ENCODE measurements at regions not wholly inside any gene's neighbourhood (a gene's known extent, or its start where the extent isn't known, plus 50 kb on each side); places are given as distances from the start of the nearest gene placed in this dataset.
A peak's percentile ranks its signal among the peaks of the same experiment; 100 is the strongest.

DNA sequence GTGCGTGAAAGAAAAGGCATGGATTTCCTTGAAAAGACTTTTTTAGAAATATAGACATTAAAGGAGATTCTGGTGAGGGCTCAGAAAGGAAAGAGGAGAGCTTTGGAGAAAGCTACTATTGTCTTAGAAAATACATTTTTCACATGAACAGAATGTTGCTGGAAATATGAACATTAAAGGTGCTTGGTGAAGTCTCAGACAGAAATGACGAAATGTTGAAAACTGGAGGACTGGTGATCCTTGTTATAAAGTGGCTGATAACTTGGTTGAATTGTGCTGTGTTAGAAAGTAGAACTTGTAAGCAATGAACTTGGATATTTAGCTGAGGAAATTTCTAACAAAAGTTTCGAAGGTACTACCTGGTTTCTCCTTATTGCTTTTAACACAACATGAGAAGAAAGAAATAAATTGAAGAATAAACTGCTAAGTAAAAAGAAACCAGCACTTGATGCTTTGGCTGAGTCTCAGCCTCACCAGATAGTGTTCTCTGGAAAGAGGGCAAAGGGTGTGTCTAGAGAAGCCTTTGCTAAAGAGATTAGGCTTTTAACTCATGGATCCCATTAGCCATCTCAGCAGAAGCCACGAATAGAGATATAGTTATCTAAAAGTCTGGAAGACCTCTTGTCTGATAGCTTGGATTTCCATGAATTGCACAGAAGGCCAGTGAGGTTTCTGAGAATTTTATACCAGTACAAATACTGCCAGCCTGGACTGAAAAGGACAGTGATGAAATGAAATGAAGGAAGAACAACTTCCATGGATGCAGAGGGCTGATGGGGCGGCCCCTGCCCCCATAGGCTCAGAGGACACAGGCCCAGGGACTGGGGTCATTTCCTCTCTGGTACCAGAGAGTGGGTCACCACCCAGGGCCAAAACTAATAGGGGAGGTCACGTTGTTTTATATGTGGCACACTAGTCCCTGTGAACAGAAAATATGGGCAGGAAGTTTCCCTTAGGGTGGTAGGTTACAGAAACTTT, 91.5 kb downstream of the RPL22L1 start (continued):
- no peak for TF ChIP-seq ESRRB (CRISPR knock-in tag; IDR thresholded peaks at IDR 0.05; ENCODE audit: borderline replicate concordance)
- TF ChIP-seq, protein P1, sequence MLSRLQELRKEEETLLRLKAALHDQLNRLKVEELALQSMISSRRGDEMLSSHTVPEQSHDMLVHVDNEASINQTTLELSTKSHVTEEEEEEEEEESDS (CRISPR knock-in tag; IDR thresholded peaks at IDR 0.05), result no peak
- peak; percentile 72 for TF ChIP-seq NEUROD1 (IDR thresholded peaks at IDR 0.05; ENCODE audit: borderline replicate concordance, low read depth, low read length, partially characterized antibody)
- peak; percentile 57; the same call in 1 of the 2 replicates for TF ChIP-seq ETV5 (CRISPR knock-in tag; IDR thresholded peaks at IDR 0.05; ENCODE audit: low read depth)
- no peak for TF ChIP-seq SAFB2 (IDR thresholded peaks at IDR 0.05; ENCODE audit: borderline replicate concordance, low read depth, low read length, severe bottlenecking)
- TF ChIP-seq, protein P2, sequence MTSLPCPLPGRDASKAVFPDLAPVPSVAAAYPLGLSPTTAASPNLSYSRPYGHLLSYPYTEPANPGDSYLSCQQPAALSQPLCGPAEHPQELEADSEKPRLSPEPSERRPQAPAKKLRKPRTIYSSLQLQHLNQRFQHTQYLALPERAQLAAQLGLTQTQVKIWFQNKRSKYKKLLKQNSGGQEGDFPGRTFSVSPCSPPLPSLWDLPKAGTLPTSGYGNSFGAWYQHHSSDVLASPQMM (CRISPR knock-in tag; IDR thresholded peaks at IDR 0.05), result no peak
- peak; percentile 49 for TF ChIP-seq BCL6 (CRISPR knock-in tag; IDR thresholded peaks at IDR 0.05)
- TF ChIP-seq MTA1 (IDR thresholded peaks at IDR 0.05; ENCODE audit: borderline replicate concordance), result peak; percentile 62; the same call in 1 of the 2 replicates
- no peak for TF ChIP-seq TCFL5 (CRISPR knock-in tag; conservative IDR thresholded peaks at IDR 0.05)
- TF ChIP-seq, protein P3, sequence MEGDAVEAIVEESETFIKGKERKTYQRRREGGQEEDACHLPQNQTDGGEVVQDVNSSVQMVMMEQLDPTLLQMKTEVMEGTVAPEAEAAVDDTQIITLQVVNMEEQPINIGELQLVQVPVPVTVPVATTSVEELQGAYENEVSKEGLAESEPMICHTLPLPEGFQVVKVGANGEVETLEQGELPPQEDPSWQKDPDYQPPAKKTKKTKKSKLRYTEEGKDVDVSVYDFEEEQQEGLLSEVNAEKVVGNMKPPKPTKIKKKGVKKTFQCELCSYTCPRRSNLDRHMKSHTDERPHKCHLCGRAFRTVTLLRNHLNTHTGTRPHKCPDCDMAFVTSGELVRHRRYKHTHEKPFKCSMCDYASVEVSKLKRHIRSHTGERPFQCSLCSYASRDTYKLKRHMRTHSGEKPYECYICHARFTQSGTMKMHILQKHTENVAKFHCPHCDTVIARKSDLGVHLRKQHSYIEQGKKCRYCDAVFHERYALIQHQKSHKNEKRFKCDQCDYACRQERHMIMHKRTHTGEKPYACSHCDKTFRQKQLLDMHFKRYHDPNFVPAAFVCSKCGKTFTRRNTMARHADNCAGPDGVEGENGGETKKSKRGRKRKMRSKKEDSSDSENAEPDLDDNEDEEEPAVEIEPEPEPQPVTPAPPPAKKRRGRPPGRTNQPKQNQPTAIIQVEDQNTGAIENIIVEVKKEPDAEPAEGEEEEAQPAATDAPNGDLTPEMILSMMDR (IDR thresholded peaks at IDR 0.05 in 2 of 3, conservative IDR thresholded peaks at IDR 0.05 in 1 of 3; ENCODE audit: insufficient read depth in 2 of 3, low read depth in 1 of 3, low read length in 3 of 3), result no peak
- peak; percentile 62; the same call in 1 of the 2 replicates for TF ChIP-seq HIVEP1 (CRISPR knock-in tag; IDR thresholded peaks at IDR 0.05)
- no peak for TF ChIP-seq ZNF232 (CRISPR knock-in tag; IDR thresholded peaks at IDR 0.05)
- peak; percentile 37; the same call in 1 of the 2 replicates for TF ChIP-seq C11orf30 (IDR thresholded peaks at IDR 0.05; ENCODE audit: low read depth)
- TF ChIP-seq SP1 (CRISPR knock-in tag; IDR thresholded peaks at IDR 0.05), result no peak
- TF ChIP-seq PURB (CRISPR knock-in tag; IDR thresholded peaks at IDR 0.05; ENCODE audit: low read depth), result no peak
- no peak for TF ChIP-seq ZNF57 (CRISPR knock-in tag; IDR thresholded peaks at IDR 0.05)
- TF ChIP-seq RBM17 (IDR thresholded peaks at IDR 0.05; ENCODE audit: borderline replicate concordance, low read depth, low read length), result no peak
- no peak for TF ChIP-seq POLR2B (IDR thresholded peaks at IDR 0.05; ENCODE audit: low read depth, partially characterized antibody)
- no peak for TF ChIP-seq NCOA4 (IDR thresholded peaks at IDR 0.05; ENCODE audit: partially characterized antibody)
- TF ChIP-seq, protein P4, sequence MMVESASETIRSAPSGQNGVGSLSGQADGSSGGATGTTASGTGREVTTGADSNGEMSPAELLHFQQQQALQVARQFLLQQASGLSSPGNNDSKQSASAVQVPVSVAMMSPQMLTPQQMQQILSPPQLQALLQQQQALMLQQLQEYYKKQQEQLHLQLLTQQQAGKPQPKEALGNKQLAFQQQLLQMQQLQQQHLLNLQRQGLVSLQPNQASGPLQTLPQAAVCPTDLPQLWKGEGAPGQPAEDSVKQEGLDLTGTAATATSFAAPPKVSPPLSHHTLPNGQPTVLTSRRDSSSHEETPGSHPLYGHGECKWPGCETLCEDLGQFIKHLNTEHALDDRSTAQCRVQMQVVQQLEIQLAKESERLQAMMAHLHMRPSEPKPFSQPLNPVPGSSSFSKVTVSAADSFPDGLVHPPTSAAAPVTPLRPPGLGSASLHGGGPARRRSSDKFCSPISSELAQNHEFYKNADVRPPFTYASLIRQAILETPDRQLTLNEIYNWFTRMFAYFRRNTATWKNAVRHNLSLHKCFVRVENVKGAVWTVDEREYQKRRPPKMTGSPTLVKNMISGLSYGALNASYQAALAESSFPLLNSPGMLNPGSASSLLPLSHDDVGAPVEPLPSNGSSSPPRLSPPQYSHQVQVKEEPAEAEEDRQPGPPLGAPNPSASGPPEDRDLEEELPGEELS (CRISPR knock-in tag; IDR thresholded peaks at IDR 0.05; ENCODE audit: borderline replicate concordance), result no peak
- peak; percentile 97 for TF ChIP-seq HDAC3 (IDR thresholded peaks at IDR 0.05; ENCODE audit: borderline replicate concordance, partially characterized antibody)
- TF ChIP-seq COPS2 (conservative IDR thresholded peaks at IDR 0.05), result no peak
- TF ChIP-seq FOXA3 (CRISPR knock-in tag; conservative IDR thresholded peaks at IDR 0.05 in 1 of 2, IDR thresholded peaks at IDR 0.05 in 1 of 2), result 0 out of 4 replicates have a peak, but pooled peaks of 1 of the 2 experiments have one; percentile 18
- no peak for TF ChIP-seq RFX7 (CRISPR knock-in tag; IDR thresholded peaks at IDR 0.05)

Data from K562 (cell line).